ENCODE measurements at regions not wholly inside any gene's neighbourhood (a gene's known extent, or its start where the extent isn't known, plus 50 kb on each side); places are given as distances from the start of the nearest gene placed in this dataset.

- no peak overlapping the region for H3K4me3 ChIP-seq (ENCODE audit: control insufficient read depth in 2 of 3, extremely low read depth in 1 of 3, insufficient read depth in 2 of 3, low read depth in 1 of 3, low read length in 3 of 3)
- H3K9me3 ChIP-seq (ENCODE audit: control insufficient read depth, low read depth, low read length), result no peaks in the 10 kb centered on the region
- H2AFZ ChIP-seq (ENCODE audit: control insufficient read depth, low read length), result no peak overlapping the region
- no peaks in the 10 kb centered on the region for H3K9me1 ChIP-seq (ENCODE audit: control insufficient read depth, extremely low read depth, insufficient read depth, low read length)
- no peak overlapping the region for H3K27ac ChIP-seq (ENCODE audit: control insufficient read depth, insufficient read depth, low read length)
- H3K4me1 ChIP-seq (ENCODE audit: control insufficient read depth, extremely low read depth, insufficient read depth, low read length), result no peaks in the 10 kb centered on the region
- DNase-seq (ENCODE audit: low read depth, low spot score) (no peak), FAIRE-seq (no peak)
- dilution Hi-C loops (cut with MboI; ENCODE audit: extremely low pct_ligation_motif_present, low sequenced_read_pairs), result no loop called here
- no peak overlapping the region for H3K4me2 ChIP-seq (ENCODE audit: control insufficient read depth, extremely low read depth, insufficient read depth, low read depth, low read length)
- no peak for TF ChIP-seq CTCF (optimal IDR thresholded peaks at IDR 0.05 in 1 of 3, IDR thresholded peaks at IDR 0.05 in 1 of 3, conservative IDR thresholded peaks at IDR 0.05 in 1 of 3; ENCODE audit: extremely low read depth in 1 of 3, insufficient read depth in 2 of 3, low read length in 3 of 3)
- TF ChIP-seq EZH2 (IDR thresholded peaks at IDR 0.05; ENCODE audit: low read length), result no peak
- no peaks in the 10 kb centered on the region for H3K79me2 ChIP-seq (ENCODE audit: control insufficient read depth, insufficient read depth, low read length)
- no peaks in the 10 kb centered on the region for H4K20me1 ChIP-seq (ENCODE audit: control insufficient read depth, extremely low read depth, insufficient read depth, low read length)
- peaks cover 6% of the 10 kb centered on the region for H3K27me3 ChIP-seq (ENCODE audit: control insufficient read depth, extremely low read depth, insufficient read depth, low read length)
- no peaks in the 10 kb centered on the region for H3K36me3 ChIP-seq (ENCODE audit: control insufficient read depth in 2 of 2, extremely low read depth in 1 of 2, insufficient read depth in 2 of 2, low read length in 2 of 2)
- no peak overlapping the region for H3K9ac ChIP-seq (ENCODE audit: control insufficient read depth, extremely low read depth, insufficient read depth, low read length)
Observed at GRCh38 chr4:75154994-75155393, 222.1 kb downstream of the PARM1 start.

GRCh38 chr4:75146223-75146622 lies 213.3 kb downstream of the PARM1 start:
- DNase-seq (ENCODE audit: low read depth, low spot score) (no peak), FAIRE-seq (no peak)
- no peak overlapping the region for H3K4me2 ChIP-seq (ENCODE audit: control insufficient read depth, extremely low read depth, insufficient read depth, low read depth, low read length)
- no peak overlapping the region for H3K27ac ChIP-seq (ENCODE audit: control insufficient read depth, insufficient read depth, low read length)
- H3K9me1 ChIP-seq (ENCODE audit: control insufficient read depth, extremely low read depth, insufficient read depth, low read length), result no peaks in the 10 kb centered on the region
- no peak overlapping the region for H3K4me3 ChIP-seq (ENCODE audit: control insufficient read depth in 2 of 3, extremely low read depth in 1 of 3, insufficient read depth in 2 of 3, low read depth in 1 of 3, low read length in 3 of 3)
- H4K20me1 ChIP-seq (ENCODE audit: control insufficient read depth, extremely low read depth, insufficient read depth, low read length), result no peaks in the 10 kb centered on the region
- H2AFZ ChIP-seq (ENCODE audit: control insufficient read depth, low read length), result no peak overlapping the region
- H3K9me3 ChIP-seq (ENCODE audit: control insufficient read depth, low read depth, low read length), result no peaks in the 10 kb centered on the region
- H3K4me1 ChIP-seq (ENCODE audit: control insufficient read depth, extremely low read depth, insufficient read depth, low read length), result no peaks in the 10 kb centered on the region
- H3K79me2 ChIP-seq (ENCODE audit: control insufficient read depth, insufficient read depth, low read length), result no peaks in the 10 kb centered on the region
- H3K27me3 ChIP-seq (ENCODE audit: control insufficient read depth, extremely low read depth, insufficient read depth, low read length), result peaks cover 4% of the 10 kb centered on the region
- no peak overlapping the region for H3K9ac ChIP-seq (ENCODE audit: control insufficient read depth, extremely low read depth, insufficient read depth, low read length)
- no peaks in the 10 kb centered on the region for H3K36me3 ChIP-seq (ENCODE audit: control insufficient read depth in 2 of 2, extremely low read depth in 1 of 2, insufficient read depth in 2 of 2, low read length in 2 of 2)
- dilution Hi-C loops (cut with MboI; ENCODE audit: extremely low pct_ligation_motif_present, low sequenced_read_pairs), result no loop called here
- TF ChIP-seq CTCF (optimal IDR thresholded peaks at IDR 0.05 in 1 of 3, IDR thresholded peaks at IDR 0.05 in 1 of 3, conservative IDR thresholded peaks at IDR 0.05 in 1 of 3; ENCODE audit: extremely low read depth in 1 of 3, insufficient read depth in 2 of 3, low read length in 3 of 3), result no peak
- no peak for TF ChIP-seq EZH2 (IDR thresholded peaks at IDR 0.05; ENCODE audit: low read length)

All from keratinocyte (primary cell).